LNCaP clone FGC (cell line): ENCODE measurements at regions not wholly inside any gene's neighbourhood (a gene's known extent, or its start where the extent isn't known, plus 50 kb on each side); places are given as distances from the start of the nearest gene placed in this dataset.

Source experiments
- DNase-seq: peaks from one replicate; pipeline ENCODE4 v3.0.0-alpha.2; 2011; ENCODE audit warnings: low read depth
- H3K4me3 ChIP-seq: 2 replicates; pipeline ENCODE4 v1.5.1; 2011; ENCODE audit warnings: mild to moderate bottlenecking, low read depth, low read length, control low read depth
- CTCF ChIP-seq: IDR thresholded peaks from 2 replicates; pipeline ENCODE4 v1.5.1; 2012; ENCODE audit warnings: mild to moderate bottlenecking; ENCODE audit not compliant: control insufficient read depth, insufficient read depth; ENCODE audit errors: extremely low read depth

GRCh38 chr5:117271656-117272055 lies 697.0 kb upstream of the SEMA6A start:
- no peak overlapping the region for H3K4me3 ChIP-seq
- no peak for TF ChIP-seq CTCF
- DNase-seq = no peak

- H3K4me3 ChIP-seq = no peak overlapping the region
- no peak for DNase-seq
- TF ChIP-seq CTCF = no peak
Measured at GRCh38 chr5:117266280-117266679, 691.7 kb upstream of the SEMA6A start.

GRCh38 chr5:117263231-117263630 lies 688.6 kb upstream of the SEMA6A start:
- H3K4me3 ChIP-seq = no peak overlapping the region
- no peak for TF ChIP-seq CTCF
- DNase-seq = no peak

- no peak overlapping the region for H3K4me3 ChIP-seq
- no peak for DNase-seq
- TF ChIP-seq CTCF = no peak
Measured at GRCh38 chr5:117262572-117263131, 688.0 kb upstream of the SEMA6A start.

- TF ChIP-seq CTCF = no peak
- no peak for DNase-seq
- no peak overlapping the region for H3K4me3 ChIP-seq
Measured at GRCh38 chr5:117261948-117262571, 687.4 kb upstream of the SEMA6A start.

GRCh38 chr5:117255211-117256027 lies 680.8 kb upstream of the SEMA6A start:
- DNase-seq = no peak
- TF ChIP-seq CTCF = no peak
- H3K4me3 ChIP-seq = no peak overlapping the region
